ENCODE measurements at regions not wholly inside any gene's neighbourhood (a gene's known extent, or its start where the extent isn't known, plus 50 kb on each side); places are given as distances from the start of the nearest gene placed in this dataset.

- DNase-seq (ENCODE audit: insufficient read length, low spot score), result no peak
- FAIRE-seq, result no peak
- TF ChIP-seq POLR2AphosphoS5 (IDR thresholded peaks at IDR 0.05; ENCODE audit: low read depth, low read length) (no peak), TAF1 (IDR thresholded peaks at IDR 0.05; ENCODE audit: low read depth, low read length) (no peak), POU2F2 (IDR thresholded peaks at IDR 0.05; ENCODE audit: low read depth, low read length) (no peak), SPI1 (IDR thresholded peaks at IDR 0.05; ENCODE audit: low read depth, low read length) (no peak)
Observed at GRCh38 chr21:23217597-23217996, 2219.4 kb downstream of the NCAM2 start.

- no peak for FAIRE-seq
- DNase-seq (ENCODE audit: insufficient read length, low spot score), result no peak
- TF ChIP-seq POLR2AphosphoS5 (IDR thresholded peaks at IDR 0.05; ENCODE audit: low read depth, low read length) (no peak), TAF1 (IDR thresholded peaks at IDR 0.05; ENCODE audit: low read depth, low read length) (no peak)
Observed at GRCh38 chr21:23215261-23215660, 2217.1 kb downstream of the NCAM2 start.
